T follicular helper cell (primary cell): ENCODE measurements at regions not wholly inside any gene's neighbourhood (a gene's known extent, or its start where the extent isn't known, plus 50 kb on each side); places are given as distances from the start of the nearest gene placed in this dataset.

ENCODE experiments used
- DNase-seq: peaks from one replicate; pipeline ENCODE4 v3.0.0-alpha.2; 2020; ENCODE audit warnings: low read depth

DNA sequence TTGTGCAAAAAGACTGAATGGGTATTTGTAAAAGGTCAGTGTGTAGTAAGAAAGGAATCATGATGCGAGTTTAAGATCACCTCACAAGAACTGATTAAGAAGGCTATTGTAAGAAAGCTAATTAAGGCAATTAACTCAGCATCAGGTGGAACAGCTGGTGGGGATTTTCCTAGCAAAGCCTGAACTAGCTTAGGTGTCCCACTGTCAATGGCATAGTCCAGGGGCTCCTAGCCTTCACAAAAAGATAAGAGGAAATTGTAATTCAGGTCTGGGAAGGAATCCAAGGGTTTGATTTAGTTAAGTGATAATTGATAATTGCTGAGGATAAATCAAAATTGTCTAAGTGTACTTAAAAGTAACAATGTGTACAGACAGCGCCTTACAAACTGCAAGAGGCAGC is 901.6 kb downstream of the TUSC7 start:
- no peak for DNase-seq

- no peak for DNase-seq
Measured at GRCh38 chr3:117616227-117616626, 906.6 kb downstream of the TUSC7 start.

- no peak for DNase-seq
Measured at GRCh38 chr3:117617906-117618305, 908.3 kb downstream of the TUSC7 start.

GRCh38 chr3:117618462-117618861 is 908.9 kb downstream of the TUSC7 start:
- DNase-seq = no peak

DNA sequence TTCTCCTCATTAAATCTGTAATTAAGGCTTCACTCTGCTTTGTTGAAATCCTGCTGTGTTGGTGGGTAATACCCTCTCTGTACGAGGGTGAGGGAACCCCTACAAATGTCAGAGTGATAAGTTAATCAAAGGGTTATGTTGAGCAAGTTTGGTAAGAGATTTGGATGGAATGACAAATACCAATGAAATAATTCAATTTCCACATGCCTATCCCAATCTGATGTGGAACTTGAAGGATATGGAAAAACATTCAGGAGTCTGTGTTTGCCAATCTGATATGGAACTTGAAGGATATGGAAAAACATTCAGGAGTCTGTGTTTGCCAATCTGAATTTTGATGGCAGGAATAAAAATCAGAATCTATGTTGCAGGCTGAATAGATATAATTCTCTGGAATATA is 910.2 kb downstream of the TUSC7 start:
- no peak for DNase-seq

- DNase-seq = no peak
Measured at GRCh38 chr3:117622171-117622841, 912.7 kb downstream of the TUSC7 start.

- no peak for DNase-seq
Measured at GRCh38 chr3:117624424-117624823, 914.8 kb downstream of the TUSC7 start.

GRCh38 chr3:117625174-117625573 is 915.6 kb downstream of the TUSC7 start:
- DNase-seq = no peak

- DNase-seq = no peak
Measured at GRCh38 chr3:117626577-117626976, 917.0 kb downstream of the TUSC7 start.

DNA sequence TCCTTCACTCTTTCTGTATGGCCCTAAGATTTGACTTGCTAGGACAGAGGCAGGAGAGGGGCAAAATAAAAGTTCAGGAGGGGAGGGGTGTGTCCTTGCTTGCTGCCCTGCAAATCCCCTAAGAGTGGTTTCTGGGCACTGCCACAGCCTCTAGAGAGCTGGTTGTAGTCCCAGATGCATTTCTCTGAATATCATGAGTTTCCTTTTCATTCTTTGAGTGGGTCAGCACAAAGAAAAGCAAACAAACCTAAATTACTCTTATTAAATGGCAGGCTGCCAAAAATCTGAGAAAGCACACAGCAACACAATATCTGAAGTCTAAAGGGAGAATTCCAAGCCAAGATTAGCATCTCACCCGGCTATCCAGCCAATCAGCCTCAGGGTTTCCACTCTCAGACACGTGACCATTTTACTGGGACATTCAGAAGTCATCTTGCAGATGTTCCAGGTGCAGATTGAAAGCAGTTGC is 919.3 kb downstream of the TUSC7 start:
- no peak for DNase-seq

- no peak for DNase-seq
Measured at GRCh38 chr3:117629505-117629904, 919.9 kb downstream of the TUSC7 start.

GRCh38 chr3:117630469-117630868 is 920.9 kb downstream of the TUSC7 start:
- DNase-seq = no peak

GRCh38 chr3:117630885-117631284 is 921.3 kb downstream of the TUSC7 start:
- DNase-seq = no peak

DNA sequence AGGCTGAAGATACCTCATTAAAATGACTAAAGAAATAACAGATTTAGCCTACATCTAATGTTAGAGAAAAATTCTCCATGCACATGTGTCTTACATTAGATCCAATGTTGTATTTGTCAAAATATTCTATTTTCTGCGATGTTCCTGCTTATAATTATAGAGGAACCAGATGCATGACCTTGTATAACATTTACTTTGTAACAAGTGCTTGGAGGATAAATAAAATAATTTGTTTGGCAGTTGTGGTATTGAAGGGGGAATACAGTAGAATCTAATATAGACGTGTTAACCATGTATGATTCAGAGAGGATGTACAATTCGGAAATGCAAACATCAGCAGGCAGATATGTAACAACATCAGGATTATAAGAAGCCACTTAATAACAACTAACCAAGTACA is 922.2 kb downstream of the TUSC7 start:
- DNase-seq = no peak

DNA sequence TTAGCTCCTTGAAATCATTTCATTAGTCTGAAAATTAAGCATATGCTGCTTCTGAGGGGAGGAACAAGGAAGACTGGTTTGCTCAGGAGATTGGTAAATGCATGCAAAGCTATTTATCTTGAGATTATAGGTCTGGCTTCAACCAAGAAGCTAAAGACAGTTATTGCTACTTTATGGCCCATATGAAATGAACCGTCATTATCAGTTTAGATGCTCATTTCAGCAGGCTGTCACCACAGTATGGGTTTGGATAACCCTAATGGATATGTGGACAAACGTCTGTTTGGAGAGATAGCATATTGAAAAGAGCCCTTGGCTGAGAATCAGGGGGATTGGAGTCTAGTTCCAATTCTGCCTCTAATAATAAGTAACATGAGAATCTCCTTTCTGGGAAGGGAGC is 922.6 kb downstream of the TUSC7 start:
- no peak for DNase-seq

- DNase-seq = no peak
Measured at GRCh38 chr3:117633207-117633606, 923.6 kb downstream of the TUSC7 start.

GRCh38 chr3:117637666-117638065 is 928.1 kb downstream of the TUSC7 start:
- DNase-seq = no peak

DNA sequence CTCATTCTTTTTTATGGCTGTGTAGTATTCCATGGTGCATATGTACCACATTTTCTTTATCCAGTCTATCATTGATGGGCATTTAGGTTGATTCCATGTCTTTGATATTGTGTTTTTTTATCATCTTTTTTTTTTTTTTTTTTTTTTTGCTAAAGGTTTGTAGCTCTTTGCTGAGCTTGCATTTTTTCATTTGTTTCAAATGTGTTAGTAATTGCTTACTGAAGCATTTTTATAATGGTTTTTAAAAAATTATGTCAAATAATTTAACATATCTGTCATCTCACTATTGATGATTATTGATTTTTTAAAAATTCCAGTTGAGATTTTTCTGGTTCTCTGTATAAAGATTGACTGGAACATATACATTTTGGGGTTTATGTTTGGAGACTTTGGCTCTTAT is 934.6 kb downstream of the TUSC7 start:
- DNase-seq = no peak

DNA sequence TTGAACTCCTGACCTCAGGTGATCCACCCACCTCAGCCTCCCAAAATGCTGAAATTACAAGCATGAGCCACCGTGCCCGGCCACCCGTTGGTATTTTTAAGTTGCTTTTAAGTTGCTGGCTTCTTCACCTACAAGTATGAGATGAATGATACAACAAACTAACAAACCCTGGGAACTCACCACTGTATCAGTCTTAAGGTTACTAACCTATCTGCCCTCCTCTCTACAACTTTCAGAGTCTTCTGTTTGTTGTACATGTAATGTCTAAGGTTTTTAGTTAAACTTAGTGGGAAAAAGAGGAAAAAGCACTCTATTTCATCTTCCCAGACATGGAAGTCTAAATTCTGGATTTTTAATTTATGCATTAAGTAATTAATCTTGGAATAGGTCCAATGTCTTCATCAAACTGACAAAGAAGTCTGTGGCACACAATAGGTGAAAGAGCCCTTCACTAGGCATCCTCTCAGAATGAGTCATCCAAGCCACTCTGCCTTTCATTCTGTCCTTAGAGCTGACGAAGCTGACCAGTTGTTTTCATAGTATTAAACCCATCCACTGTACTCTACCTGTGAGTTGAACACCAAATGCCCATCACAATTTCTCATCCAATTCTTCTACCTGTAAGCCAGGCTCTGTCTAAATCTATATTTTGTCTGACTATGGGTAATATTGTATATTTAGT is 936.1 kb downstream of the TUSC7 start:
- DNase-seq = no peak

- no peak for DNase-seq
Measured at GRCh38 chr3:117647435-117647834, 937.9 kb downstream of the TUSC7 start.

DNA sequence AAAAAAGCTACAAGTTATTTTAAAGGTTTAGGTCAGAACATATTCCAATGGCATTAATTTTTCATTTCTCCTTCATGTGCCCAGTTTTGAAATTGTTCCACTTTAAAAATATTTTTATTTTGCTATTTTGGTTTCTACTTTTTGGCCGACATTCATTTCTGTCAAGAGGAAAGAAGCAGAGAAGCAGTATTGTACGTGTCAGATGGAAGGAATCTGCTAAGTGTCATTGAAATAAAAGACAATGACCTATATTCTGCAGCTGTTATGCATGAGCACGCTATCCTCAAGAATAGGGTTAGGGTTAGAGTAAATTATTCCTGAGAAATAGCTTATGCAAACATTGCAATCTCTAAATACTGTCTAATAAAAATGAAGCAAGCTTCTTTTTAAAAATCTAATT is 941.7 kb downstream of the TUSC7 start:
- no peak for DNase-seq

GRCh38 chr3:117656391-117656790 is 946.8 kb downstream of the TUSC7 start:
- DNase-seq = no peak

GRCh38 chr3:117657278-117657677 is 947.7 kb downstream of the TUSC7 start:
- no peak for DNase-seq
